ENCODE measurements at regions not wholly inside any gene's neighbourhood (a gene's known extent, or its start where the extent isn't known, plus 50 kb on each side); places are given as distances from the start of the nearest gene placed in this dataset.

DNA sequence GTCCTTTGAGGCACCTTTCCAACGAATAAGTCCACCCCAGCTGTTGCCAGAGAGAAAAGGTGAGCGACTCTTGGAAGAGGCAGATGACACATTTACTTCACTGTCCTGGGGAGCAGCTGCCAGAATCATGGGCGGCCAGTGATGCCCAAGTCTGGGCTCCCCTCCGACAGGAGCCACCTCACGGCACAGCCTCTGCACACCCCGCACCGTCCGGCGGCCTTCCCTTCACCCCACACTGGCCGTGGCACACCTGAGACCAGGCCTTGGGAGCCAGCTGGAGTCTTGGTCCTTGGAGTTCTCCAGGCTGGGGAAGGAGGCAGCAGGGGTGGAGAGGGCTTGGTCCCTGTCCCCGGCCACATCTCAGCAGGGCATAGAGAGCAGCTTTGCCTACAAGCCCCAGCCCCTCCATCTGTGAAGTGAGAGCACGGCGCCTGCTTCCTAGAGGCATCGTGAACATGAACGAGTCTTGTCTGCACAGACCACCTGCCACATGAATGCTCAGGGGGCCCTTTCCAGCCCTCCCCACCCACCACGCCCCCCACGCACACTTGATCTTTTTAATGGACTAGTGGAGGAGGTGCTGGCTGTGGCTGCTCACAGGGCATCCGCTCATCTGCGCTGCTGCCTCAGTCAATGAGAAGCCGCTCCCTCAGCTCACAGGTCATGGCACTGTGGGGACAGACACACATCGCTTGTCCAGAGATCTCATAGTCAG lies 400.2 kb upstream of the MYT1L start:
- TF ChIP-seq, protein P1, sequence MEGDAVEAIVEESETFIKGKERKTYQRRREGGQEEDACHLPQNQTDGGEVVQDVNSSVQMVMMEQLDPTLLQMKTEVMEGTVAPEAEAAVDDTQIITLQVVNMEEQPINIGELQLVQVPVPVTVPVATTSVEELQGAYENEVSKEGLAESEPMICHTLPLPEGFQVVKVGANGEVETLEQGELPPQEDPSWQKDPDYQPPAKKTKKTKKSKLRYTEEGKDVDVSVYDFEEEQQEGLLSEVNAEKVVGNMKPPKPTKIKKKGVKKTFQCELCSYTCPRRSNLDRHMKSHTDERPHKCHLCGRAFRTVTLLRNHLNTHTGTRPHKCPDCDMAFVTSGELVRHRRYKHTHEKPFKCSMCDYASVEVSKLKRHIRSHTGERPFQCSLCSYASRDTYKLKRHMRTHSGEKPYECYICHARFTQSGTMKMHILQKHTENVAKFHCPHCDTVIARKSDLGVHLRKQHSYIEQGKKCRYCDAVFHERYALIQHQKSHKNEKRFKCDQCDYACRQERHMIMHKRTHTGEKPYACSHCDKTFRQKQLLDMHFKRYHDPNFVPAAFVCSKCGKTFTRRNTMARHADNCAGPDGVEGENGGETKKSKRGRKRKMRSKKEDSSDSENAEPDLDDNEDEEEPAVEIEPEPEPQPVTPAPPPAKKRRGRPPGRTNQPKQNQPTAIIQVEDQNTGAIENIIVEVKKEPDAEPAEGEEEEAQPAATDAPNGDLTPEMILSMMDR (conservative IDR thresholded peaks at IDR 0.05), result no peak
- no peak for TF ChIP-seq EZH2 (IDR thresholded peaks at IDR 0.05; ENCODE audit: low read depth)

Data from PC-9 (cell line).